Hepatic stellate cell (primary cell): ENCODE measurements at regions not wholly inside any gene's neighbourhood (a gene's known extent, or its start where the extent isn't known, plus 50 kb on each side); places are given as distances from the start of the nearest gene placed in this dataset.
A peak's percentile ranks its signal among the peaks of the same experiment; 100 is the strongest.

ENCODE experiments used
- DNase-seq: peaks from one replicate; pipeline ENCODE4 v3.0.0; 2011; ENCODE audit warnings: low spot score

DNA sequence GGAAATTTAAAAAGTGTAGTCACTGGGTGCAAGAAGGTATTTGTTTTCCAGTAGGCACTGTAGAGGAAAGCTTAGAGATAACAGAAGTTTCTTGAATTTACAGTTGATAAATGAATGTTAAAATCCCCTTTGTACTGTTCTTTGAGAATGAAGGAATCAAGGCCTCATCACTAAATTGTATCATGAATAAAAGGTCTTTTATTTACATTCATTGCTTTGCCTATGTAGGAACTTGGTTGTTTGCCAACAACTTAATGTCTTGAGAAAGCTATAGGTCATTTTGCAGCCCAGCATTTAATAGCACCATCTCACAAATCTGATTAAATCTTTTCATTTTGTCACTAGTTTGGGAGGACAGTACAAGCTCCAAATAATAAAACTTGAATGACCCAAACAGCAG, 213.9 kb upstream of the ITGA4 start:
- DNase-seq, result no peak

DNA sequence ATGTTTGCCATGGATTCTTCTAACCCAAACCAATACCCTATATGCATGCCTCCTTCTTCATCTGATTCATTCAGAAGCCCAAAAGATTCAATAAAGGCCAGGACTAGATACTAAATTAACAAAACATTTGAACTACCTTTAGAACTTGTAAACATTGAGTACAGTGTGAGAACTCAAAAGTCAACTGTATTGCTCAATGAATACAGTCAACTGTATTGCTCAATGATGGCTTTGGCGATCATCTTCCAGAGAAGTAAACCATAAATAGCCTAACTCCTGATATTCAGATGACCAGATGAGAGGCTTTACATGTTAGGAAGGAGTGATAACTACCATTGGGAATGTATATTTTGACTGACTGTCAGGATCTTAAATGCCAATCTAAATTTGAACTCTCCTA, 206.5 kb upstream of the ITGA4 start:
- no peak for DNase-seq

DNA sequence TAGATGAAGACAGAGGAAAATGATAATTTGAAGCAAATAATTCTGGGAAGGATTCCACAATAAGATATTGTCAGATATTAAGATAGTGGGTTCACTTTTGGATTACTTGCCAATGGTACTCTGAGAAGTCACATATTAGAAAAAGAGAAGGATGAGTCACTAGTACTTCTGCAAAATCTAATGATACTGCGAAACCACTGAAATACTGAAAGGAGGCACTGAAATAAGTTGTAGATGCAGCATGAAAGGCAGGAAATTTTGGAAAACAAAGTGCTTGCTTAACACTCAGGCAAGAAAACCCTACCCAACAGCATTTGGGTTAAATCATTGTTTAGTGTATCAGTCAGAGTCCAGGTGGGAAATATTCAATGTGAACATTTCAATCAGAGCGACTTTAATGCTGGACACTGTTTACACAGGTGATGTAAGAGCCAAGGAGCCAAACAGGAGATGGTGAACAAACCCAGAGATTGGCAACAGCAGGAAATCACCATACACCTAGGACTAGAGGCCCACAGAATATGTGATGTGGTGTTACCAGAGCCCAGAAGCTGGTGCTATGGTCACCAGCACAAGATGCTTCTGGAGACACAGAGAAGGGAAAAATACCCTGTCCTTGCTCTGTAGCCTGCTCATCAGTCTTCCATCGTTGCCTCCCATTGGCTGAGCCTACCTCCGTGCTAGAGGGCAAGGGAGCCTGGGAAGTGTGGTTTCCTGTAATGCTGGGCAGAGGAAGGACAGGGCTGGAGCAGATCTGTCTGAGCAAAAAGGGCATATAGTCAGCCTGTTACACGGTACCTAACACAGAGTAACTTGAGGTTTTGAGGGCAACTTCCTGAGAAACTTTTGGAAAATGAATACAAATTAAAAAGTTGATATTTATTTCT, 204.7 kb upstream of the ITGA4 start:
- no peak for DNase-seq

DNA sequence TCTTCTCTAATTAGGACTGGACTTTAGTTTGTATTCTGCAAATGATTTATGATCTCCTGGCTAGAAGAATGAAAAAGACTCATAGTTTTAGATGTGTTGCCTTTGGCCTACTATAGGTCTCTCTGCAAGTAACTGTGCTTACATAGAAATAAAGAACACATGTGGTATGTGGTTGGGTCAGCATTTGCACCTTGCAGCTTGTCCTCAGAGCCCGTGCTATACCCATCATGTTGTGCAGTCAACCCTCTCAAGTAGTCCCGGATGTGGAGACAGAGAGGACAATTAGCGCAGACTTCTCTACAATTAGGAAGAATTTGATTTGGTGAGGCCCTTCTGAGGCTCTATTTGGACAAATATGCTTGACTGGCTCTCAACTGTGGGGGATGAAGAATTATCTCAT, 203.7 kb upstream of the ITGA4 start:
- DNase-seq, result no peak

DNA sequence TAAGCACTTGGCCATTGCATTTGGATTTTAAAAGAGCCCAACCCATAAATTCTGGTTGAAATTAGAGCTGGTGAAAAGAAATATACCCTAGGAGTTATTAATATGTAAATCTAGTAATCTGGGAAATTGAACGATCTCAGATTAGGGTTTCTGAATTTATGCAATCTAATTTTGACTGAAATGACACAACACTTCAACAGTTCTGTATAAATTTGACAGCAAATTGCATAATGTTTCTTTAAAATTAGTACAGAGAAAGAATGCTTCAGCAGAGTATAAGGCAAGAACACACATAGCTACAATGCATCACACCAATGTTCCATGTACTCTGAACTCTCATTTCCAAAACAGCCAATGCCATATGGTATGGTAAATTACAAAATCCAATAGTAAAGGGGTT, 201.5 kb upstream of the ITGA4 start:
- DNase-seq, result no peak

DNA sequence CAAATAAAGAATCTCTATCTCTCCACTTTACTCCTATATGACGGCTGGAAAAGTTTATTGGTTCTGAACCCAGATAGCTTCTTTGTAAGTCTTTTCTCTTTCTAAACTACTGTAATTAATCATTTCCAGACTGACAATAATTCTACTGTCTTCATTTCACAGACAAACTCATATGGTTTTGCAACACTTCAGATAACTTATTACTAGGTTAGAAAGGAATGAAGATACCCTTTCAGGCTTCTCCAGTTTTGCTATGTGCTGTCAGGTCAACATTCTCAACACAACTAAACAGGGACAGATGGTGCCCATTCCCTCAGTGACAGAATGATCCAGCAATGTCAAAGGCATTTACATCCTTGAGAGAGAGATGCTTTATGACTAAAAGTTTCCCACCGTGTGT, 198.5 kb upstream of the ITGA4 start:
- peak; percentile 25 for DNase-seq

DNA sequence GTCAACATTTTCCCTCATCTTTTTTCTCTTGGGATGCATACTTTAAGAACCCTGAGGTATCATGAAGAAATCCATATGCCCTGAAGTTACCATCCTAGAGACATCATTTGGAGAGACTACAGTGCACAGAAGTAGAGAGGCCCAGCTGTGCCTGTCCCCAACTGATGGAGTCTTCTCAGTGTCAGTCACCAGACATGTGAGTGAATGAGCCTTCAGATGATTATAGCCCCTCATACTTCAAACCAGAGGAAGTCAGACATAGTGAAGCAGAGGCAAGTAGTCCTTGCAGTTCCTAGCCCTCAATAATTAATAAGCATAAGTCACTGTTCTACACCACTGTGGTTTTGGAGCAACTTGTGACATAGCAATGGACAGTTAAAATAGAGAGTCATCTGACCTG, 194.4 kb upstream of the ITGA4 start:
- DNase-seq, result no peak

DNA sequence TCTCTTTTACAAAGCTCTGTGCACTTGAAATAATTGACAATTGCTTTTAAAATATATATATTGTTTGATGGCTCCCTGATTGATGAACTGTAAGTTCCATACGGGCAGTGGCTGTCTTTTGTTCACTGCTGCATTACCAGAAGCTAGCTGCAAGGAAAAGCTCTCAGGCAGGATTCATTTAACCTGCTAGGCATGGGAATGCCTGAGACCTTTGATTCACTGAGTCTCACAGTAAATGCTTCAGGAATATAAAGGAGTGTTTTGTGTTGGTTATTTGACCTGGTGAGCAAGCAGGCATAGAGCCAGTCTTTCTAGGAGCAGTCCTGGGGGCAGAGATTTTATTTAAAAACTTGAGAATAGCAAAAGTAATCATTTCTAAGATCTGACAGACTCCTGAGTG, 193.2 kb upstream of the ITGA4 start:
- DNase-seq, result no peak

DNA sequence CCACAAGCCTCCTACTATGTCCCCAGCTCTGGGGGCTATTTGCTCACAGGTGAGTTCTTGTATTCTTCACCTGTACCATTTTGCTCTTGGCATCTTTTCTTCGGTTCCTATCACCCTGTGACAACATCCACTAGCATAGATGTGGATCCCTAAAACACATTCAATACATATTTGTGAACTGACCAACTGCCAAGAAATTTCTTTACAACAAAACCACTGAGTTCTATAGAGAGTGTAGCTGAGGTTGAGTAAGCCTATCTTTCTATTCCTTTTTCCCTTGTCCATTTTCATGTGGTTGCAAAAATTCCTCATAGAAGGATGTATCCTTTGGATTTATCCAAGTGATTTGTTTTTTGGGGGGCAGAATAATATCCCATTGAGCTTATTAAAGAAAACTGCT, 192.7 kb upstream of the ITGA4 start:
- DNase-seq, result no peak

DNA sequence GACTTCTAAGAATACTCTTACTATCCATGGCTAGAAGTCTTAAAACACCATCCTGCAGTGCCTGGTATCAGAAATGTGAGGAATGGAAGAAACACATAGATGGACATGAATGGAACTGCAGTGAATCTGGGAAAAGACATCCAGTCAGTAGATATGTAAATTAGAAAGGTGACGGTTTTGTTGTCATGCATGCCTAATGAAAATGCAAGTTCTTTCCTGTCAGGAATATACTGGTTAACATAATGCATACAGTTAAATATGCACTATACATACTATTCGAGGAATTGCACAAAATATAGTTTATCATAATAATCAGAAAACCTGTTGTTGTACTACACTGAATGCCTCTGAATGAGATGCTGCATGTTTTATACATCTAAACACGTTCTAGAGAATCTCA, 190.6 kb upstream of the ITGA4 start:
- DNase-seq, result no peak

DNA sequence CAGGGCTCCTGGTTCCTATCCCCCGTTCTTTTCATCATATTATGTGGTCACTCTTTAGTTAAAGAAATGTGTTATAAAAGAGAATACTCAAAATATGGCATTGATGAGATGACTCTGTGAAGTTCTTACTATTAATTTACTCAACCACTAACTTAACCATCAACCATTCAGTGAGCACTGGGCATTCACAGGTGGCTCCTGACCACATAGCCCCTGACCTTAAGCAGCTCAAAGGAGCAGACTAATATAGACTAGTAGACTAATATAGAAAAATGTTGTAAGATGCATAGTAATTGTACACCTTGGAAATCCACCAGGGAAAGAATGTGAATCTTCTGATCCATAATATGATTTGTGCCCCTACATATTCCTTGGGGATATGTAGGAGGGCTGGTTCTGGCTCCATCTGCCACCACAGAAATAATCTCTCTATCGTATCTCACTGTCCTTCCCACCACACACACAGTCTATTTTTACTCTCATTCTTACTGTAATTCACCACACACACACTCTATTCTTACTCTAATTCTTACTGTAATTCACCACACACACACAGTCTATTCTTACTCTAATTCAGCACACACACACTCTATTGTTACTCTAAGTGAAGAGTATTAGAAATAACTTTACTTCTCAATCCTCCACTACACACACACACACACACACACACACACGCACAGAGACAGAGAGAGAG, 188.9 kb upstream of the ITGA4 start:
- no peak for DNase-seq

DNA sequence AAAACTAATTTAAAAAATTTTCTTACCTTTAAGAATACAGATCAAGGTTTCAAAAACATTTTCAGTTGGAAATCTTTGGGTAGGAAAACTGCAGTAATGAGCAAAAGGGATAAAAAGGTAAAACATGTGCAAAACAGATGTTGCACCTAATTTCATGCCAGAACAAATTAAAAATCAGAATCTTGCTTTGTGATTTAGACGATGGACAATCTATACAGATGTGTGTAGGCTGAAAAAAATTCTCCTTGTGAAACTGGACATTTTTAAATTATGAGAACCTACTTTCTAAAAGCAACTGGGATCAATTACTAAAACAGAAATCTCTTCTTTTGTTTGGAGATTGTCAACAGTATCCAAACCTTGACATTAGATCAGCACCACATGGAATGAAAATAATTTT, 183.2 kb upstream of the ITGA4 start:
- DNase-seq, result no peak

DNA sequence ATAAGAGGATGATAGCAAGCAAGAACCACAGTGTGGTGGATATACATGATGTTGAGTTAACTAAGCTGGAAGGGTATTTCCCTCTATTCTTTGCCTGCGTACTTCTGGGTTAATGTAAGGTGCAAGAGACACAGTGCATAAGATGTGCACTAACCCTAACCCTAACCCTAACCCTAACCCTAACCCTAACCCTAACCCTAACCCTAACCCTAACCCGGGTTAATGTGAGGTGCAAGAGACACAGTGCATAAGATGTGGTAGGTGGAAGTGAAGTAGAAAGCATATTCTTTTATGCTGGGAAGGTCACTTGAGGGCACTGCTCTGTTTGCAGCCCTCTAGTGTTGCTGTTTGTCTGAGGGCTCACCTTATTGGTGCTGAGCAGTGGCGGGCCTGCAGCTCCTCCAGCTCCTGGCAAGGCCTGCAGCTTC, 181.5 kb upstream of the ITGA4 start:
- no peak for DNase-seq

DNA sequence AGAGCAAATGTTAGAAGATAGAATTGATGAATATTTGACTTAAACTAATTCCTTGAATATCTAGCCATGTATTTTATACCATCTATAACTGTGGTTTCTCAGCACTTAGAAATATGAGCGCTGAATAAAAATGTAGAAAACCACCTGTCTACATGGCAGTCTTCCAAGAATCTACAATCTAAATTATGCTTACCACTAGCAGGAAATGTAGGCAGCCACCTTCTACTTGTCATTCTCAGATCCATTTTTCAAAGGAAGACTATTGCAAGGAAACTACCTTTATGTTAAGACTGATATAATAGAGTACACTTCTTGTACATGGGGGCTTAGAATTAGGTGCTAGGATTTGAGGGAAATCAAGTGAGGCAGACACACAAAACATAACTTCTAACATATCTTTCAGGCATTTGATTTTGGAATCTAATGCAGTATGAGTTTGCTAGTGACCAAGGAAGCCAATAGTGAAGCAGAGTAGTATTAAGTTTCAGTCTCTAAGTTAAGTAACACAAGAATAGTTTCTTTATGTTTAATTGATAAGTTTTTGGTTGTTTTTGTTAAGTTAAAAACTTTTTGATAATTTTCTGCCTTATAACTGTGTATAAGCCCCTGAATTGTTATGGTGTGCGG, 175.9 kb upstream of the ITGA4 start:
- DNase-seq, result no peak

DNA sequence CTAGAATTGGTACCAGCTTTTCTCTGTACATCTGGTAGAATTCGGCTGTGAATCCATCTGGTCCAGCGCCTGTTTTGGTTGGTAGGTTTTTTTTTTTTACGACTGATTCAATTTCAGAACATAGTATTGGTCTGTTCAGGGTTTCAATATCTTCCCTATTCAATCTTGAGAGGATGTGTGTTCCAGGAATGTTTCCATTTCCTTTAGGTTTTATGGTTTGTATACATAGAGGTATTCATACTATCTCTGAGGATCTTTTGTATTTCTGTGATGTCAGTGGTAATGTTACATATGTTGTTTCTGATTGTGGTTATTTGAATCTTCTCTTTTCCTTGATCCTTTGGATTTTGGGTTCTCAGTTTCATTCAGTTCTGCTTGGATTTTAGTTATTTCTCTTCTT, 172.1 kb upstream of the ITGA4 start:
- DNase-seq, result no peak

DNA sequence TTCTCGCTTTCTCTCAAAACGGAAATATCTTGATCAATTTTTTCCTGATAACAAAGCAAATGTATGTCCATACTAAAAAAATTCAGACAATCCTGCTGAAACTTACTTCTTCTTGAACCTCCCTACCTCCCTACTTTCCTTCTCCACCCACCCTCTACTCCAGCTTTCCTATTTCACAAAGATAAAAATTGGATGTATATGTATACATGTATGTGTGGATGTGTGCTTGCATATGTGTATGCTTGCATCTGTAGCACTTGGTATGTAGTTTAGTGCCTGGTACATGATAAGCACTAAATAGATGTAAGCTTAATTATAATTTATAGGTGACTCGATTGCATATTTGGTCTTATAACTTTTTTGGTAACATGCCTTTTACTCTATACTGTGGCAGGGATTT, 167.5 kb upstream of the ITGA4 start:
- DNase-seq, result no peak

DNA sequence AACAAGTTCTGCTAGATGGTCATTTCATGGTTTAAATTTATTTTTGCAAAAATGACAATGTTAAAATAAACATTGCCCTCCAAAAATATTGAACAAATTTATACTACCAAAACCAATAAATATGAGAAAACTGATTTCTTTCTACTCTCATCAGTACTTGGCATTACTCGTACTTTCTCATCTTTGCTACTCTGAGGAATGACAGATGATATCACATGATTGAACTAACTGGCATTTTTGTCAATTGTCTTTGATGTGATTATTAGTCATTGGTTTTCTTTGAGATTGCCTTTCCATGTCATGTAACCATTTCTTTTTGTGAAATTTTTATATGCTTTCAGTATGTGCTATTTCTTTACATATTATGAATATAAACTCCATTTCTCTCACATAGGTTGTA, 167.0 kb upstream of the ITGA4 start:
- DNase-seq, result no peak

DNA sequence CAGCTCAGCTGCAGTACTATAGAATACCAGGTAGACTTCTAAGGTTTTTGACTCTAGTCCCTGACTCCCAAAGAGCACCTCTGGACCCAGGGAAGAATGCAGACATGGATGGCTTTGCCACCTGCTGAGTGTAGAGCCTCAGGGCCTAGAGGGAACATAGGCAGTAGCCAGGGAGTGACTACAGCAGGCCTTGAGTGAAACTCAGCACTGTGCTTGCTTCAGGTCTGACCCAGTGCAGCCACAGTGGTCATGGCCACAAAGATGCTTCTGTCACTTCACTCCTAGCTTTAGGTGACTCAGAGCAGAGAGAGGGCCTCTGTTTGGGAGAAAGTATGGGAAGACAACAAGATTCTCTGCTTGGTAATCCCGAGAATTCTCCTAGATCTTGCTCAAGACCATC, 162.2 kb upstream of the ITGA4 start:
- no peak for DNase-seq

DNA sequence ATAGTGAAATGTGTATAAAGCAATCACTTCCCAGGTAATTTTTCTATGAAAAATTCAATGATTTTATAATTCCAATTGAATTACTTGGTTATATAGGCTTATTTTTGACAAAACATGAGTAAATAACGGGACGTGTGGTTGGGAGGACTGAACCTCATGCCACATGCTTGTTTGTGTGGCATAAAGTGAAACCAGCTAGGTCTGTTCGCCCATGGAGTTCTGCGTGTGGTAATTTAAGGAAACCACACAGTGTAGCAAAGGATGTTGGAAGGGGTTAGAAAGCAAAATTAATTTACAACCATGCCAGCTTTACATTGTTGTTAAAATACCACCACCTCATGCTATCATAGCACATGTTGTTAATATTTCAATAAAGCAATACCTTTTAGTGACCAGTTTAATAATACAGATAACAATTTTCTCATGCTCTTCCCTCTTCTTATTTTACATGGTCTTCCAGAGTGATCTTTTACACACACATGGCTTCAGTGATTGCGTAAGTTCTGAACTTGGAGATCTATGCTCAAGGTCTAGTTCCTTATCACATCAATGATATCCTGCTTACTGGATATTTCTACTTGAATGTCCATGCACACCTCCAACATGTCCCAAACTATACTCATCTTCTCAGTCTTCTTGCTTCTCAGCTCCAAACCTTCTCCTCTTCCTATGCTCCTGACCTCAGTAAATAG, 156.4 kb upstream of the ITGA4 start:
- DNase-seq, result no peak

DNA sequence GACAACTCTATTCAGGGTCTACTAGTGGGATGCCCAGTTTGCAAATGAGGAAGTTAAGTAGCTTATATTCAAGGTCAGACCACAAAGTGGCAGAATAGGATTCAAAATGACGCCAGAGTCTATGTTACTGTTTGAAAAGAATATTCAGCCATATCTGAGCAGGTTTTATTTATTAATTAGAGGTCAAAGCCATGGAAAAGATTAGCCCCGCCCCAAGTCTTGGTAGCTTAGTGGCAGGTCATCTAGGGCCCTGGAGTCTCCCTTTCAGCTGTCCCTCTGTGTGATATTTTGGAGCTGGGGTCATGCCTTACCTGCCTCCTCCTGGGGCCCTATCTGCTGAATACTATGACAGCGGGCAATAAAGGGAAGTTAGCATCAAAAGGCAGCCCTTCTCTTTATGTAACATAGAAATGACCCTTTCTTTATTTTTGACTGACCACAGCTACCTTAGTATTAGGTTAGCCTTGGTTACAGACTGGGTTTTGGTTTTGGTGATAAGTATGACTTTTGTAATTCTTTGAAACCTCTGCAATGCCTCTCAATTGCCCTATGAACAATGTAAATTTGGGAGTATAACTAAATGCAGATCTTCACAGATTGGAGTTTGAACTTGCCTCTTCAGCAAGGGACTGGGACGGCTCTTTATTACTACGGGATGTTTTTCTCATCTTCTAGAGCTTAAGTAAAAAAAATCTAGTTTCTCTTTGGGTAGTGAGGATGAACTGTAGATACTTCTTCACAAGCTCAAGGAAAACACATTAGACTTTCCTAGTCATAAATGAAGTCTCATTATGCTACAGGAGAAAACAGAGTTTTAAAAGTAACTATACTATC, 153.0 kb upstream of the ITGA4 start:
- DNase-seq, result no peak

DNA sequence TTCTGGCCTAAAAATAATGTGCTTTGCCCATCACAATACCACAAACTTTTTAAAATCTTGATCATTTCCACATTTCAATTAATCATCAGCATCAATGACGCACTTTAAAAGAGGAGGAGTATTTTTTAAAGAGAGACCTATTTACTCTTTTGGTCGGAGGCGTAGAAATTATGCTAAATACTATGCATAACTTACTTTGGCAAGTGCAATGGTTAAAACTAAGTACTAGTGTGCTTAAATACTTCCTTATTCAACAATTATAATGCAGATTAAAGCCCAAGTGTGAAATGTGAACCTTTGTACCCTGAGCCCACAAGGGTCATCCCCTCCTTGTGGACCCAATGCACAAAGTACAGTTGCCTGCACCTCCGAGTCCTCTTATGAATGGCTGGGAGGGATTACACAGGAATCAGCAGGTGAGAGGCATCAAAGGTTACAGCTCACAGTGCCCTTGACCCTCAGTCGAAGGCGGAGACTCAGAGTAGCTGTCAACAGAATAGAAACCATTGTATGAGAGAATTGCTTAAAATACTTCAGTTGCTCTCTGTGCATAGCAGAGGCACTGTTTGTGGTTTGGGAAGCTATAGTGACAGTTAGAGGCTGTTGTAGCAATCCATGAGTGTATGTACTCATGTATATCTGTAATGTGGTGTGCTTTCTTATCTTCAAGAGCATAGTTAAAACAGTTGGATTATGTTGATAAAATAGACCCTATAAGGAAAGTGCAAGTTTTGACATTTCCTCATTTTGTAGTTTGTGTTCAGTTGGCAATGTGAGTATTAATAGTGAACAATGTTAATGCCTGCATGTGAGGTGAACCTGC, 151.7 kb upstream of the ITGA4 start:
- no peak for DNase-seq
